ENCODE measurements at regions not wholly inside any gene's neighbourhood (a gene's known extent, or its start where the extent isn't known, plus 50 kb on each side); places are given as distances from the start of the nearest gene placed in this dataset.

GRCh38 chr12:60255044-60255443 lies 659.2 kb downstream of the SLC16A7 start:
- TF ChIP-seq, protein P1, sequence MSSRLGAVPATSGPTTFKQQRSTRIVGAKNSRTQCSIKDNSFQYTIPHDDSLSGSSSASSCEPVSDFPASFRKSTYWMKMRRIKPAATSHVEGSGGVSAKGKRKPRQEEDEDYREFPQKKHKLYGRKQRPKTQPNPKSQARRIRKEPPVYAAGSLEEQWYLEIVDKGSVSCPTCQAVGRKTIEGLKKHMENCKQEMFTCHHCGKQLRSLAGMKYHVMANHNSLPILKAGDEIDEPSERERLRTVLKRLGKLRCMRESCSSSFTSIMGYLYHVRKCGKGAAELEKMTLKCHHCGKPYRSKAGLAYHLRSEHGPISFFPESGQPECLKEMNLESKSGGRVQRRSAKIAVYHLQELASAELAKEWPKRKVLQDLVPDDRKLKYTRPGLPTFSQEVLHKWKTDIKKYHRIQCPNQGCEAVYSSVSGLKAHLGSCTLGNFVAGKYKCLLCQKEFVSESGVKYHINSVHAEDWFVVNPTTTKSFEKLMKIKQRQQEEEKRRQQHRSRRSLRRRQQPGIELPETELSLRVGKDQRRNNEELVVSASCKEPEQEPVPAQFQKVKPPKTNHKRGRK (CRISPR knock-in tag; IDR thresholded peaks at IDR 0.05; ENCODE audit: borderline replicate concordance): no peak
- no peak for TF ChIP-seq EMX1 (CRISPR knock-in tag; IDR thresholded peaks at IDR 0.05)
- TF ChIP-seq HMGXB4 (CRISPR knock-in tag; IDR thresholded peaks at IDR 0.05): no peak
- no peak for TF ChIP-seq ZNF219 (CRISPR knock-in tag; IDR thresholded peaks at IDR 0.05; ENCODE audit: borderline replicate concordance)
- TF ChIP-seq ZNF263 (CRISPR knock-in tag; IDR thresholded peaks at IDR 0.05; ENCODE audit: low read depth): no peak
- no peak for TF ChIP-seq ZNF532 (CRISPR knock-in tag; IDR thresholded peaks at IDR 0.05; ENCODE audit: borderline replicate concordance)
- TF ChIP-seq, protein P2, sequence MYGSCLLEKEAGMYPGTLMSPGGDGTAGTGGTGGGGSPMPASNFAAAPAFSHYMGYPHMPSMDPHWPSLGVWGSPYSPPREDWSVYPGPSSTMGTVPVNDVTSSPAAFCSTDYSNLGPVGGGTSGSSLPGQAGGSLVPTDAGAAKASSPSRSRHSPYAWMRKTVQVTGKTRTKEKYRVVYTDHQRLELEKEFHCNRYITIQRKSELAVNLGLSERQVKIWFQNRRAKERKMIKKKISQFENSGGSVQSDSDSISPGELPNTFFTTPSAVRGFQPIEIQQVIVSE (CRISPR knock-in tag; IDR thresholded peaks at IDR 0.05; ENCODE audit: borderline replicate concordance): no peak
- TF ChIP-seq MYBL2 (CRISPR knock-in tag; IDR thresholded peaks at IDR 0.05): no peak
- no peak overlapping the region for H3K27ac Mint-ChIP-seq
- no peak for DNase-seq (ENCODE audit: low spot score)
- H3K9me3 Mint-ChIP-seq: no peaks in the 10 kb centered on the region
- ChIA-PET POLR2A (no interaction called here), CTCF (interaction anchor here (0.6 kb wide), 1 partner anchor 239 kb away, joined by 3 read pairs; no protein-coding TSS in a partner anchor)
- no peaks in the 10 kb centered on the region for H3K4me1 Mint-ChIP-seq
- ATAC-seq: no peak
- no peaks in the 10 kb centered on the region for H3K36me3 Mint-ChIP-seq
- H3K27me3 Mint-ChIP-seq (ENCODE audit: low read depth): no peaks in the 10 kb centered on the region
- H3K4me3 Mint-ChIP-seq: no peak overlapping the region

GRCh38 chr12:60257063-60257462 lies 661.2 kb downstream of the SLC16A7 start:
- no peaks in the 10 kb centered on the region for H3K27me3 Mint-ChIP-seq (ENCODE audit: low read depth)
- no peak overlapping the region for H3K27ac Mint-ChIP-seq
- no peaks in the 10 kb centered on the region for H3K9me3 Mint-ChIP-seq
- ATAC-seq (no peak; the same call in 1 of the 2 replicates), DNase-seq (ENCODE audit: low spot score) (no peak)
- no peak for TF ChIP-seq ZNF232 (CRISPR knock-in tag; IDR thresholded peaks at IDR 0.05)
- no peak for TF ChIP-seq ELF4 (CRISPR knock-in tag; IDR thresholded peaks at IDR 0.05; ENCODE audit: low read depth)
- TF ChIP-seq MYBL2 (CRISPR knock-in tag; IDR thresholded peaks at IDR 0.05): no peak
- TF ChIP-seq USF1 (CRISPR knock-in tag; IDR thresholded peaks at IDR 0.05): no peak
- no peak for TF ChIP-seq NFATC4 (CRISPR knock-in tag; IDR thresholded peaks at IDR 0.05)
- TF ChIP-seq PRRX2 (CRISPR knock-in tag; IDR thresholded peaks at IDR 0.05): no peak
- TF ChIP-seq TCF7 (CRISPR knock-in tag; IDR thresholded peaks at IDR 0.05; ENCODE audit: low read depth): no peak
- no peak for TF ChIP-seq ARID4B (CRISPR knock-in tag; IDR thresholded peaks at IDR 0.05; ENCODE audit: borderline replicate concordance)
- no peak for TF ChIP-seq ZNF138 (CRISPR knock-in tag; conservative IDR thresholded peaks at IDR 0.05)
- TF ChIP-seq ZBTB43 (CRISPR knock-in tag; IDR thresholded peaks at IDR 0.05): no peak
- H3K4me3 Mint-ChIP-seq: no peak overlapping the region
- H3K4me1 Mint-ChIP-seq: peaks cover 3% of the 10 kb centered on the region; the same call in 1 of the 2 replicates
- CTCF ChIA-PET: interaction anchor here (0.7 kb wide), 1 partner anchor 237 kb away, joined by 4 read pairs; no protein-coding TSS in a partner anchor
- H3K36me3 Mint-ChIP-seq: no peaks in the 10 kb centered on the region
- POLR2A ChIA-PET: no interaction called here
